ENCODE measurements at regions not wholly inside any gene's neighbourhood (a gene's known extent, or its start where the extent isn't known, plus 50 kb on each side); places are given as distances from the start of the nearest gene placed in this dataset.

GRCh38 chr13:65095161-65096082 is 2134.7 kb downstream of the PCDH9 start:
- Mint-ChIP-seq H3K27me3 (ENCODE audit: unreplicated experiment) (no peaks in the 10 kb centered on the region), H3K9me3 (ENCODE audit: unreplicated experiment) (no peaks in the 10 kb centered on the region), H3K27ac (ENCODE audit: unreplicated experiment) (no peak overlapping the region)

GRCh38 chr13:65093357-65093756 is 2136.8 kb downstream of the PCDH9 start:
- Mint-ChIP-seq H3K27me3 (ENCODE audit: unreplicated experiment) (no peaks in the 10 kb centered on the region), H3K4me1 (ENCODE audit: unreplicated experiment) (peaks cover 7% of the 10 kb centered on the region), H3K4me3 (ENCODE audit: unreplicated experiment) (no peak overlapping the region), H3K36me3 (ENCODE audit: unreplicated experiment) (no peaks in the 10 kb centered on the region), H3K9me3 (ENCODE audit: unreplicated experiment) (no peaks in the 10 kb centered on the region), H3K27ac (ENCODE audit: unreplicated experiment) (no peak overlapping the region)
- TF ChIP-seq, protein P1, sequence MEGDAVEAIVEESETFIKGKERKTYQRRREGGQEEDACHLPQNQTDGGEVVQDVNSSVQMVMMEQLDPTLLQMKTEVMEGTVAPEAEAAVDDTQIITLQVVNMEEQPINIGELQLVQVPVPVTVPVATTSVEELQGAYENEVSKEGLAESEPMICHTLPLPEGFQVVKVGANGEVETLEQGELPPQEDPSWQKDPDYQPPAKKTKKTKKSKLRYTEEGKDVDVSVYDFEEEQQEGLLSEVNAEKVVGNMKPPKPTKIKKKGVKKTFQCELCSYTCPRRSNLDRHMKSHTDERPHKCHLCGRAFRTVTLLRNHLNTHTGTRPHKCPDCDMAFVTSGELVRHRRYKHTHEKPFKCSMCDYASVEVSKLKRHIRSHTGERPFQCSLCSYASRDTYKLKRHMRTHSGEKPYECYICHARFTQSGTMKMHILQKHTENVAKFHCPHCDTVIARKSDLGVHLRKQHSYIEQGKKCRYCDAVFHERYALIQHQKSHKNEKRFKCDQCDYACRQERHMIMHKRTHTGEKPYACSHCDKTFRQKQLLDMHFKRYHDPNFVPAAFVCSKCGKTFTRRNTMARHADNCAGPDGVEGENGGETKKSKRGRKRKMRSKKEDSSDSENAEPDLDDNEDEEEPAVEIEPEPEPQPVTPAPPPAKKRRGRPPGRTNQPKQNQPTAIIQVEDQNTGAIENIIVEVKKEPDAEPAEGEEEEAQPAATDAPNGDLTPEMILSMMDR (IDR thresholded peaks at IDR 0.05): no peak
- no peak for DNase-seq (ENCODE audit: extremely low spot score, unreplicated experiment)

More at GRCh38 chr13:65095161-65096082, 2134.7 kb downstream of the PCDH9 start:
- Mint-ChIP-seq H3K36me3 (ENCODE audit: unreplicated experiment) (no peaks in the 10 kb centered on the region), H3K4me3 (ENCODE audit: unreplicated experiment) (no peak overlapping the region), H3K4me1 (ENCODE audit: unreplicated experiment) (peaks cover 7% of the 10 kb centered on the region)
- TF ChIP-seq, protein P1 (IDR thresholded peaks at IDR 0.05): no peak
- DNase-seq (ENCODE audit: extremely low spot score, unreplicated experiment): no peak

GRCh38 chr13:65091031-65091430 is 2139.1 kb downstream of the PCDH9 start:
- TF ChIP-seq, protein P1 (IDR thresholded peaks at IDR 0.05): no peak
- Mint-ChIP-seq H3K9me3 (ENCODE audit: unreplicated experiment) (no peaks in the 10 kb centered on the region), H3K4me1 (ENCODE audit: unreplicated experiment) (peaks cover 7% of the 10 kb centered on the region), H3K27me3 (ENCODE audit: unreplicated experiment) (no peaks in the 10 kb centered on the region), H3K4me3 (ENCODE audit: unreplicated experiment) (no peak overlapping the region), H3K36me3 (ENCODE audit: unreplicated experiment) (no peaks in the 10 kb centered on the region), H3K27ac (ENCODE audit: unreplicated experiment) (no peak overlapping the region)
- DNase-seq (ENCODE audit: extremely low spot score, unreplicated experiment): no peak

- H3K27me3 Mint-ChIP-seq (ENCODE audit: unreplicated experiment): no peaks in the 10 kb centered on the region
- no peak overlapping the region for H3K4me3 Mint-ChIP-seq (ENCODE audit: unreplicated experiment)
- H3K36me3 Mint-ChIP-seq (ENCODE audit: unreplicated experiment): no peaks in the 10 kb centered on the region
- TF ChIP-seq, protein P1 (IDR thresholded peaks at IDR 0.05): no peak
- DNase-seq (ENCODE audit: extremely low spot score, unreplicated experiment): no peak
- peaks cover 1% of the 10 kb centered on the region for H3K4me1 Mint-ChIP-seq (ENCODE audit: unreplicated experiment)
- no peak overlapping the region for H3K27ac Mint-ChIP-seq (ENCODE audit: unreplicated experiment)
- H3K9me3 Mint-ChIP-seq (ENCODE audit: unreplicated experiment): no peaks in the 10 kb centered on the region
Observed at GRCh38 chr13:65090186-65090585, 2139.9 kb downstream of the PCDH9 start.

GRCh38 chr13:65088906-65089305 is 2141.2 kb downstream of the PCDH9 start:
- TF ChIP-seq, protein P1 (IDR thresholded peaks at IDR 0.05): no peak
- Mint-ChIP-seq H3K27ac (ENCODE audit: unreplicated experiment) (no peak overlapping the region), H3K9me3 (ENCODE audit: unreplicated experiment) (peaks cover under 1% of the 10 kb centered on the region), H3K36me3 (ENCODE audit: unreplicated experiment) (no peaks in the 10 kb centered on the region), H3K27me3 (ENCODE audit: unreplicated experiment) (no peaks in the 10 kb centered on the region), H3K4me3 (ENCODE audit: unreplicated experiment) (no peak overlapping the region), H3K4me1 (ENCODE audit: unreplicated experiment) (no peaks in the 10 kb centered on the region)
- DNase-seq (ENCODE audit: extremely low spot score, unreplicated experiment): no peak
